ENCODE measurements at regions not wholly inside any gene's neighbourhood (a gene's known extent, or its start where the extent isn't known, plus 50 kb on each side); places are given as distances from the start of the nearest gene placed in this dataset.

GRCh38 chr6:166084951-166085350 is 82.7 kb downstream of the TBXT start:
- Histone ChIP-seq H3K9me3 (ENCODE audit: control insufficient read depth, insufficient read depth, low read depth, low read length) (no peaks in the 10 kb centered on the region), H3K36me3 (ENCODE audit: control insufficient read depth, insufficient read depth, low read length) (no peaks in the 10 kb centered on the region), H3K27me3 (ENCODE audit: control insufficient read depth, insufficient read depth, low read length) (no peaks in the 10 kb centered on the region), H3K4me1 (ENCODE audit: control insufficient read depth, insufficient read depth, low read length) (no peaks in the 10 kb centered on the region), H3K4me3 (ENCODE audit: low read depth in 2 of 2, low read length in 2 of 2) (no peak overlapping the region), H3K27ac (ENCODE audit: low read length) (no peak overlapping the region)
- no peak for ATAC-seq
- POLR2A ChIA-PET, result no interaction called here
- in situ Hi-C loops (cut with HindIII; ENCODE audit: low pct_unique_long_range_greater_than_20kb, low sequenced_read_pairs), result no loop called here
- intact Hi-C loops (cut with micrococcal nuclease; ENCODE audit: unreplicated experiment), result no loop called here
- no TSS peak for BruUV-seq (replicated peaks)
- CTCF ChIA-PET, result no interaction called here
- TF ChIP-seq SIN3A (IDR thresholded peaks at IDR 0.05; ENCODE audit: borderline replicate concordance, insufficient read depth, low read depth, low read length), result no peak
- no peak for TF ChIP-seq CTCF (IDR thresholded peaks at IDR 0.05)
- no peak for TF ChIP-seq TCF7L2 (IDR thresholded peaks at IDR 0.05; ENCODE audit: low read depth, low read length)
- TF ChIP-seq REST (IDR thresholded peaks at IDR 0.05; ENCODE audit: insufficient read depth in 1 of 2, low read depth in 2 of 2, low read length in 1 of 2), result no peak
- TF ChIP-seq POLR2AphosphoS5 (IDR thresholded peaks at IDR 0.05; ENCODE audit: low read depth, low read length), result no peak
- DNase-seq (ENCODE audit: low read depth, low spot score), result no peak

- TF ChIP-seq POLR2AphosphoS5 (IDR thresholded peaks at IDR 0.05; ENCODE audit: low read depth, low read length), result no peak
- no peak for TF ChIP-seq SIN3A (IDR thresholded peaks at IDR 0.05; ENCODE audit: borderline replicate concordance, insufficient read depth, low read depth, low read length)
- TF ChIP-seq CTCF (IDR thresholded peaks at IDR 0.05), result no peak
- TF ChIP-seq REST (IDR thresholded peaks at IDR 0.05; ENCODE audit: insufficient read depth in 1 of 2, low read depth in 2 of 2, low read length in 1 of 2), result no peak
- no peak for TF ChIP-seq TCF7L2 (IDR thresholded peaks at IDR 0.05; ENCODE audit: low read depth, low read length)
- no peaks in the 10 kb centered on the region for H3K9me3 ChIP-seq (ENCODE audit: control insufficient read depth, insufficient read depth, low read depth, low read length)
- no peak overlapping the region for H3K4me3 ChIP-seq (ENCODE audit: low read depth in 2 of 2, low read length in 2 of 2)
- BruUV-seq (replicated peaks), result no TSS peak
- H3K4me1 ChIP-seq (ENCODE audit: control insufficient read depth, insufficient read depth, low read length), result no peaks in the 10 kb centered on the region
- CTCF ChIA-PET, result no interaction called here
- intact Hi-C loops (cut with micrococcal nuclease; ENCODE audit: unreplicated experiment) (no loop called here), in situ Hi-C loops (cut with HindIII; ENCODE audit: low pct_unique_long_range_greater_than_20kb, low sequenced_read_pairs) (no loop called here)
- H3K27ac ChIP-seq (ENCODE audit: low read length), result no peak overlapping the region
- H3K36me3 ChIP-seq (ENCODE audit: control insufficient read depth, insufficient read depth, low read length), result no peaks in the 10 kb centered on the region
- POLR2A ChIA-PET, result no interaction called here
- no peak for ATAC-seq
- DNase-seq (ENCODE audit: low read depth, low spot score), result no peak
- peaks cover 4% of the 10 kb centered on the region; the same call in 1 of the 2 replicates for H3K27me3 ChIP-seq (ENCODE audit: control insufficient read depth, insufficient read depth, low read length)
These were observed 87.8 kb downstream of the TBXT start for GRCh38 chr6:166079841-166080240.

Measured in Panc1 (cell line).